ENCODE measurements at regions not wholly inside any gene's neighbourhood (a gene's known extent, or its start where the extent isn't known, plus 50 kb on each side); places are given as distances from the start of the nearest gene placed in this dataset.

GRCh38 chr14:101394374-101394773 is 166.9 kb upstream of the DIO3 start:
- TF ChIP-seq EZH2 (IDR thresholded peaks at IDR 0.05; ENCODE audit: insufficient read depth, poor library complexity, severe bottlenecking), result no peak
- TF ChIP-seq EZH2phosphoT487 (IDR thresholded peaks at IDR 0.05; ENCODE audit: insufficient read depth, low read depth), result no peak
